Vagina (tissue), 2 donors: ENCODE measurements at regions not wholly inside any gene's neighbourhood (a gene's known extent, or its start where the extent isn't known, plus 50 kb on each side); places are given as distances from the start of the nearest gene placed in this dataset.

ENCODE experiments used
- CTCF ChIP-seq, 3 experiments: fragments of 450-650 bp in 2 of 3; fragments of 200-600 bp in 1 of 3; sonication (generic) in 1 of 3; IDR thresholded peaks; one replicate each; pipeline ENCODE4 v1.5.1; 2017 to 2019; ENCODE audit warnings: antibody characterized with exemption in 3 of 3, mild to moderate bottlenecking in 2 of 3, moderate library complexity in 2 of 3
- POLR2A ChIP-seq, 2 donors: fragments of 450-650 bp; IDR thresholded peaks; one replicate each; pipeline ENCODE4 v1.6.1; 2017; ENCODE audit warnings: antibody characterized with exemption in 2 of 2, mild to moderate bottlenecking in 2 of 2, moderate library complexity in 2 of 2
- POLR2AphosphoS5 ChIP-seq, 2 donors: sonication (generic); formaldehyde crosslinking; IDR thresholded peaks; one replicate each; pipeline ENCODE4 v1.9.0; 2017; ENCODE audit warnings: antibody characterized with exemption in 2 of 2, mild to moderate bottlenecking in 2 of 2, low read depth in 1 of 2; ENCODE audit not compliant: insufficient read depth in 1 of 2

GRCh38 chr6:18536591-18537055, 149.5 kb downstream of the RNF144B start:
- TF ChIP-seq CTCF (IDR thresholded peaks at IDR 0.05) (no peak), POLR2A (IDR thresholded peaks at IDR 0.05) (no peak), POLR2AphosphoS5 (IDR thresholded peaks at IDR 0.05; ENCODE audit: insufficient read depth in 1 of 2, low read depth in 1 of 2) (no peak)
